ENCODE measurements at regions not wholly inside any gene's neighbourhood (a gene's known extent, or its start where the extent isn't known, plus 50 kb on each side); places are given as distances from the start of the nearest gene placed in this dataset.
A peak's percentile ranks its signal among the peaks of the same experiment; 100 is the strongest.
"Not testable (repeated sequence)": the region's sequence is repeated elsewhere in the genome, so short reads cannot be mapped to it uniquely, and the experiment has no call there.

- DNase-seq (ENCODE audit: low spot score): peak; percentile 86
- intact Hi-C loops (cut with DNase I): loop anchor here (5.0 kb wide), 2 partner anchors 252 to 867 kb away; no protein-coding TSS in a partner anchor
Measured at GRCh38 chr2:100730290-100730868, 89.6 kb upstream of the NPAS2 start.

GRCh38 chr2:100731535-100731981 is 88.4 kb upstream of the NPAS2 start:
- intact Hi-C loops (cut with DNase I): loop anchor here (5.0 kb wide), 2 partner anchors 251 to 866 kb away; no protein-coding TSS in a partner anchor
- no peak for DNase-seq (ENCODE audit: low spot score)

- DNase-seq (ENCODE audit: low spot score): no peak
- intact Hi-C loops (cut with DNase I): loop anchor here (5.0 kb wide), 2 partner anchors 249 to 864 kb away; no protein-coding TSS in a partner anchor
Measured at GRCh38 chr2:100733391-100734187, 86.3 kb upstream of the NPAS2 start.

GRCh38 chr2:100736121-100736915 is 83.6 kb upstream of the NPAS2 start:
- DNase-seq (ENCODE audit: low spot score): no peak
- intact Hi-C loops (cut with DNase I): no loop called here

- no peak for DNase-seq (ENCODE audit: low spot score)
- intact Hi-C loops (cut with DNase I): loop anchor here (5.0 kb wide), 1 partner anchor 77 kb away; no protein-coding TSS in a partner anchor
Measured at GRCh38 chr2:100739735-100740432, 80.1 kb upstream of the NPAS2 start.

- intact Hi-C loops (cut with DNase I): loop anchor here (5.0 kb wide), 1 partner anchor 75 kb away; no protein-coding TSS in a partner anchor
- DNase-seq (ENCODE audit: low spot score): no peak
Measured at GRCh38 chr2:100741880-100742276, 78.1 kb upstream of the NPAS2 start.

- DNase-seq (ENCODE audit: low spot score): no peak
- intact Hi-C loops (cut with DNase I): loop anchor here (5.0 kb wide), 1 partner anchor 75 kb away; no protein-coding TSS in a partner anchor
Measured at GRCh38 chr2:100742277-100743254, 77.4 kb upstream of the NPAS2 start.

- intact Hi-C loops (cut with DNase I): loop anchor here (5.0 kb wide), 1 partner anchor 74 kb away; no protein-coding TSS in a partner anchor
- DNase-seq (ENCODE audit: low spot score): no peak
Measured at GRCh38 chr2:100743741-100744140, 76.2 kb upstream of the NPAS2 start.

- DNase-seq (ENCODE audit: low spot score): no peak
- intact Hi-C loops (cut with DNase I): loop anchor here (5.0 kb wide), 1 partner anchor 73 kb away; no protein-coding TSS in a partner anchor
Measured at GRCh38 chr2:100744184-100744583, 75.8 kb upstream of the NPAS2 start.

GRCh38 chr2:100744589-100744988 is 75.3 kb upstream of the NPAS2 start:
- intact Hi-C loops (cut with DNase I): loop anchor here (5.0 kb wide), 1 partner anchor 73 kb away; no protein-coding TSS in a partner anchor
- DNase-seq (ENCODE audit: low spot score): no peak

- intact Hi-C loops (cut with DNase I): no loop called here
- DNase-seq (ENCODE audit: low spot score): no peak
Measured at GRCh38 chr2:100745604-100746003, 74.3 kb upstream of the NPAS2 start.

- intact Hi-C loops (cut with DNase I): no loop called here
- DNase-seq (ENCODE audit: low spot score): no peak
Measured at GRCh38 chr2:100747551-100747950, 72.4 kb upstream of the NPAS2 start.

GRCh38 chr2:100747996-100748615 is 71.8 kb upstream of the NPAS2 start:
- intact Hi-C loops (cut with DNase I): no loop called here
- DNase-seq (ENCODE audit: low spot score): no peak

- DNase-seq (ENCODE audit: low spot score): no peak
- intact Hi-C loops (cut with DNase I): no loop called here
Measured at GRCh38 chr2:100748673-100749072, 71.3 kb upstream of the NPAS2 start.

GRCh38 chr2:100749771-100750542 is 70.0 kb upstream of the NPAS2 start:
- intact Hi-C loops (cut with DNase I): no loop called here
- no peak for DNase-seq (ENCODE audit: low spot score)

- intact Hi-C loops (cut with DNase I): not testable (repeated sequence)
Measured at GRCh38 chr2:100751871-100752625, 67.9 kb upstream of the NPAS2 start.

More at GRCh38 chr2:100751871-100752625, 67.9 kb upstream of the NPAS2 start:
- not testable (repeated sequence) for DNase-seq (ENCODE audit: low spot score)

All from posterior vena cava (tissue), 2 donors.